SH-SY5Y (cell line): ENCODE measurements at regions not wholly inside any gene's neighbourhood (a gene's known extent, or its start where the extent isn't known, plus 50 kb on each side); places are given as distances from the start of the nearest gene placed in this dataset.

Experiments
- GATA2 ChIP-seq: IDR thresholded peaks from 2 replicates; pipeline ENCODE4 v1.6.1; 2011; ENCODE audit warnings: mild to moderate bottlenecking, low read depth, low read length
- GATA3 ChIP-seq: IDR thresholded peaks from 2 replicates; pipeline ENCODE4 v1.6.1; 2011; ENCODE audit warnings: low read depth, mild to moderate bottlenecking, low read length, moderate library complexity

- TF ChIP-seq GATA3, result no peak
- no peak for TF ChIP-seq GATA2
These were observed 141.2 kb downstream of the MYCN start for GRCh38 chr2:16081316-16082200.

- TF ChIP-seq GATA3 (no peak), GATA2 (no peak)
These were observed 140.2 kb downstream of the MYCN start for GRCh38 chr2:16080516-16080915.

GRCh38 chr2:16080071-16080470 lies 139.7 kb downstream of the MYCN start:
- TF ChIP-seq GATA3 (no peak), GATA2 (no peak)

GRCh38 chr2:16079637-16080036 lies 139.3 kb downstream of the MYCN start:
- TF ChIP-seq GATA3 (no peak), GATA2 (no peak)

GRCh38 chr2:16077601-16078000 lies 137.3 kb downstream of the MYCN start:
- no peak for TF ChIP-seq GATA3
- peak; percentile 44; the same call in 1 of the 2 replicates for TF ChIP-seq GATA2

- TF ChIP-seq GATA2, result no peak
These were observed 136.6 kb downstream of the MYCN start for GRCh38 chr2:16076911-16077310.

GRCh38 chr2:16075045-16076012 lies 135.0 kb downstream of the MYCN start:
- TF ChIP-seq GATA2 (no peak), GATA3 (no peak)

- no peak for TF ChIP-seq GATA2
- no peak for TF ChIP-seq GATA3
These were observed 133.6 kb downstream of the MYCN start for GRCh38 chr2:16073921-16074425.

GRCh38 chr2:16073471-16073870 lies 133.1 kb downstream of the MYCN start:
- no peak for TF ChIP-seq GATA3
- no peak for TF ChIP-seq GATA2

- no peak for TF ChIP-seq GATA3
- TF ChIP-seq GATA2, result no peak
These were observed 132.4 kb downstream of the MYCN start for GRCh38 chr2:16072638-16073290.

- TF ChIP-seq GATA2 (no peak), GATA3 (no peak)
These were observed 131.7 kb downstream of the MYCN start for GRCh38 chr2:16071865-16072637.

- no peak for TF ChIP-seq GATA2
- TF ChIP-seq GATA3, result no peak
These were observed 130.9 kb downstream of the MYCN start for GRCh38 chr2:16071039-16071864.

GRCh38 chr2:16070648-16070971 lies 130.3 kb downstream of the MYCN start:
- TF ChIP-seq GATA3 (no peak), GATA2 (no peak)
